ENCODE measurements at regions not wholly inside any gene's neighbourhood (a gene's known extent, or its start where the extent isn't known, plus 50 kb on each side); places are given as distances from the start of the nearest gene placed in this dataset.
"Not testable (repeated sequence)": the region's sequence is repeated elsewhere in the genome, so short reads cannot be mapped to it uniquely, and the experiment has no call there.

GRCh38 chr6:44725070-44725469, 337.6 kb downstream of the CDC5L start:
- no peak for DNase-seq

- DNase-seq, result no peak
Observed at GRCh38 chr6:44727651-44728630, 340.4 kb downstream of the CDC5L start.

- DNase-seq, result no peak
Observed at GRCh38 chr6:44730771-44731391, 343.4 kb downstream of the CDC5L start.

- no peak for DNase-seq
Observed at GRCh38 chr6:44731485-44732095, 344.1 kb downstream of the CDC5L start.

- DNase-seq, result no peak
Observed at GRCh38 chr6:44732243-44732642, 344.7 kb downstream of the CDC5L start.

GRCh38 chr6:44733126-44733525, 345.6 kb downstream of the CDC5L start:
- no peak for DNase-seq

GRCh38 chr6:44733868-44734267, 346.4 kb downstream of the CDC5L start:
- no peak for DNase-seq

- DNase-seq, result no peak
Observed at GRCh38 chr6:44734886-44735629, 347.6 kb downstream of the CDC5L start.

- no peak for DNase-seq
Observed at GRCh38 chr6:44735630-44735963, 348.1 kb downstream of the CDC5L start.

GRCh38 chr6:44737341-44737740, 349.8 kb downstream of the CDC5L start:
- no peak for DNase-seq

GRCh38 chr6:44737829-44738528, 350.5 kb downstream of the CDC5L start:
- DNase-seq, result no peak

- DNase-seq, result no peak
Observed at GRCh38 chr6:44738601-44739146, 351.2 kb downstream of the CDC5L start.

- no peak for DNase-seq
Observed at GRCh38 chr6:44739181-44739580, 351.7 kb downstream of the CDC5L start.

- no peak for DNase-seq
Observed at GRCh38 chr6:44740566-44741120, 353.1 kb downstream of the CDC5L start.

- DNase-seq, result no peak
Observed at GRCh38 chr6:44742201-44742600, 354.7 kb downstream of the CDC5L start.

GRCh38 chr6:44742828-44743372, 355.4 kb downstream of the CDC5L start:
- DNase-seq, result no peak

- DNase-seq, result not testable (repeated sequence)
Observed at GRCh38 chr6:44760116-44760515, 372.6 kb downstream of the CDC5L start.

- DNase-seq, result no peak
Observed at GRCh38 chr6:44761046-44761445, 373.5 kb downstream of the CDC5L start.

- no peak for DNase-seq
Observed at GRCh38 chr6:44762496-44762895, 375.0 kb downstream of the CDC5L start.

- no peak for DNase-seq
Observed at GRCh38 chr6:44771647-44772415, 384.3 kb downstream of the CDC5L start.

GRCh38 chr6:44772838-44773237, 385.3 kb downstream of the CDC5L start:
- no peak for DNase-seq
